HCT116 (cell line): ENCODE measurements at regions not wholly inside any gene's neighbourhood (a gene's known extent, or its start where the extent isn't known, plus 50 kb on each side); places are given as distances from the start of the nearest gene placed in this dataset.

Experiments
- ATAC-seq: fragments of 200-7000 bp; cut with Tn5 transposase; 2 replicates; pipeline ENCODE4 v1.9.1; 2020; ENCODE audit warnings: mild to moderate bottlenecking, moderate library complexity
- BruUV-seq: library from RNA; stranded (reverse); fragments of 400-500 nt; replicated peaks from 2 replicates; lab custom pipeline; 2021; lab: Mats Ljungman, UMichigan
- CTCF ChIA-PET: fragments of 300-600 bp; sonication (Branson Sonifier 250); formaldehyde crosslinking; loops from one replicate; lab custom pipeline; 2021; ENCODE audit warnings: antibody characterized with exemption; lab: Charles Lee
- POLR2A ChIA-PET: fragments of 300-600, 350-600 bp; sonication (Branson Sonifier 250); formaldehyde crosslinking; loops from one replicate; lab custom pipeline; 2021; ENCODE audit warnings: antibody characterized with exemption; lab: Charles Lee
- RAD21 ChIA-PET, 2 experiments: fragments of 300-600 bp; sonication (Branson Sonifier 250); formaldehyde crosslinking; loops; one replicate each; lab custom pipeline; 2023; ENCODE audit warnings: low total read pairs in 2 of 2; ENCODE audit not compliant: uncharacterized antibody in 2 of 2, unreplicated experiment in 2 of 2, low non-redundant PET in 1 of 2; lab: Charles Lee
- DNase-seq: peaks from one replicate; pipeline ENCODE4 v3.0.0-alpha.2; 2010; ENCODE audit warnings: low read depth, low spot score
- H2AFZ ChIP-seq: fragments of 200-600 bp; shearing (Covaris generic), sonication (generic); 2 replicates; pipeline ENCODE4 v1.6.1; 2017; ENCODE audit warnings: low read depth, mixed run types, mixed read lengths, antibody characterized with exemption, low read length; ENCODE audit not compliant: poor library complexity, severe bottlenecking
- H3K27ac ChIP-seq: 2 replicates; pipeline ENCODE4 v1.5.1; 2012; ENCODE audit warnings: low read depth, low read length
- H3K27me3 ChIP-seq: fragments of 200-600 bp; sonication (generic); 2 replicates; pipeline ENCODE4 v1.6.1; 2016; ENCODE audit warnings: mixed run types, low read length, mixed read lengths; ENCODE audit not compliant: insufficient read depth
- H3K36me3 ChIP-seq, 2 experiments: fragments of 200-500 bp in 1 of 2; fragments of 200-600 bp in 1 of 2; sonication (Bioruptor generic) in 1 of 2; sonication (generic) in 1 of 2; 2 replicates each; pipeline versions ENCODE4 v1.5.1 to v1.6.1; 2014 to 2016; ENCODE audit warnings: low read length in 2 of 2, inconsistent platforms in 1 of 2, mixed read lengths in 1 of 2, mixed run types in 1 of 2; ENCODE audit not compliant: insufficient read depth in 2 of 2, control insufficient read depth in 1 of 2
- H3K4me1 ChIP-seq, 2 experiments: fragments of 200-600 bp in 1 of 2; sonication (generic) in 1 of 2; 2 replicates each; pipeline versions ENCODE4 v1.5.1 to v1.6.1; 2012 to 2017; ENCODE audit warnings: low read length in 2 of 2, inconsistent platforms in 1 of 2, mild to moderate bottlenecking in 1 of 2, mixed read lengths in 1 of 2, mixed run types in 1 of 2, moderate library complexity in 1 of 2; ENCODE audit not compliant: insufficient read depth in 2 of 2, control insufficient read depth in 1 of 2
- H3K4me2 ChIP-seq: fragments of 200-600 bp; sonication (generic); 2 replicates; pipeline ENCODE4 v1.6.1; 2017; ENCODE audit warnings: mixed run types, low read length, mixed read lengths
- H3K4me3 ChIP-seq, 2 experiments: fragments of 200-600 bp in 1 of 2; sonication (generic) in 1 of 2; replicated peaks in 1 of 2; 2 replicates each; pipeline ENCODE4 v1.5.1; 2011 to 2016; ENCODE audit warnings: low read length in 2 of 2, control low read depth in 1 of 2, low read depth in 1 of 2, mild to moderate bottlenecking in 1 of 2, mixed read lengths in 1 of 2, mixed run types in 1 of 2
- H3K79me2 ChIP-seq: fragments of 200-600 bp; sonication (generic); 2 replicates; pipeline ENCODE4 v1.6.1; 2017; ENCODE audit warnings: mild to moderate bottlenecking, mixed run types, low read length, moderate library complexity, mixed read lengths; ENCODE audit not compliant: insufficient read depth
- H3K9ac ChIP-seq: fragments of 200-600 bp; sonication (generic); 2 replicates; pipeline ENCODE4 v1.6.1; 2016; ENCODE audit warnings: low read length, mixed read lengths
- H3K9me2 ChIP-seq: fragments of 200-600 bp; sonication (generic), shearing (Covaris generic); 2 replicates; pipeline ENCODE4 v1.6.1; 2017; ENCODE audit warnings: mixed run types, mild to moderate bottlenecking, moderate library complexity; ENCODE audit not compliant: insufficient read depth
- H3K9me3 ChIP-seq, 2 experiments: fragments of 200-500 bp in 1 of 2; fragments of 200-600 bp in 1 of 2; sonication (Bioruptor generic) in 1 of 2; sonication (generic) in 1 of 2; 2 replicates each; pipeline ENCODE4 v1.6.1; 2014 to 2017; ENCODE audit warnings: low read length in 2 of 2, mixed read lengths in 2 of 2, inconsistent platforms in 1 of 2, low read depth in 1 of 2, mild to moderate bottlenecking in 1 of 2, mixed run types in 1 of 2, moderate library complexity in 1 of 2; ENCODE audit not compliant: control insufficient read depth in 1 of 2, insufficient read depth in 1 of 2
- H4K20me1 ChIP-seq: fragments of 200-600 bp; sonication (generic), shearing (Covaris generic); 2 replicates; pipeline ENCODE4 v1.6.1; 2017; ENCODE audit warnings: mixed run types, mild to moderate bottlenecking, moderate library complexity; ENCODE audit not compliant: insufficient read depth
- ATF3 ChIP-seq: IDR thresholded peaks from 2 replicates; pipeline ENCODE4 v1.6.1; 2012
- CBX3 ChIP-seq: IDR thresholded peaks from 2 replicates; pipeline ENCODE4 v1.6.1; 2012; ENCODE audit warnings: low read depth
- ELF1 ChIP-seq: IDR thresholded peaks from 2 replicates; pipeline ENCODE4 v1.6.1; 2012; ENCODE audit warnings: low read depth, borderline replicate concordance
- EZH2 ChIP-seq: fragments of 200-600 bp; sonication (generic); IDR thresholded peaks from 2 replicates; pipeline ENCODE4 v1.6.1; 2017; ENCODE audit warnings: antibody characterized with exemption, mixed run types
- EZH2phosphoT487 ChIP-seq: fragments of 200-600 bp; IDR thresholded peaks from 2 replicates; pipeline ENCODE4 v1.6.1; 2018; ENCODE audit warnings: antibody characterized with exemption, borderline replicate concordance
- FOSL1 ChIP-seq: IDR thresholded peaks from 2 replicates; pipeline ENCODE4 v1.6.1; 2012; ENCODE audit warnings: low read depth
- JUND ChIP-seq: IDR thresholded peaks from 2 replicates; pipeline ENCODE4 v1.6.1; 2012
- MAX ChIP-seq: IDR thresholded peaks from 2 replicates; pipeline ENCODE4 v1.6.1; 2012
- SP1 ChIP-seq: IDR thresholded peaks from 2 replicates; pipeline ENCODE4 v1.6.1; 2012; ENCODE audit warnings: low read depth
- SRF ChIP-seq: IDR thresholded peaks from 2 replicates; pipeline ENCODE4 v1.6.1; 2012; ENCODE audit warnings: low read depth
- ZFX ChIP-seq: fragments of 450-650 bp; IDR thresholded peaks from 2 replicates; pipeline ENCODE4 v1.6.1; 2017
- ZNF274 ChIP-seq: fragments of 200-500 bp; sonication (Bioruptor generic); IDR thresholded peaks from 2 replicates; pipeline ENCODE4 v1.6.1; 2014; ENCODE audit warnings: mild to moderate bottlenecking, low read depth, low read length, inconsistent platforms
- intact Hi-C: fragments of 100-400 bp; cut with micrococcal nuclease; formaldehyde crosslinking; loops from 2 replicates; pipeline ENCODE4 v1.10.0; 2022
- TF ChIP-seq, protein P1 (sequence below): IDR thresholded peaks from 2 replicates; pipeline ENCODE4 v1.6.1; 2011; ENCODE audit warnings: mild to moderate bottlenecking, low read length, moderate library complexity; ENCODE audit not compliant: insufficient replicate concordance; ENCODE audit errors: extremely low read depth
- TF ChIP-seq, protein P2 (sequence below), 3 experiments: fragments of 200-600 bp in 1 of 3; sonication (generic) in 1 of 3; IDR thresholded peaks in 2 of 3; conservative IDR thresholded peaks in 1 of 3; 2 replicates each; pipeline ENCODE4 v1.5.1; 2012 to 2017; ENCODE audit warnings: low read depth in 2 of 3, low read length in 2 of 3, antibody characterized with exemption in 1 of 3, borderline replicate concordance in 1 of 3, control low read depth in 1 of 3, mild to moderate bottlenecking in 1 of 3, mixed read lengths in 1 of 3, mixed run types in 1 of 3, moderate library complexity in 1 of 3; ENCODE audit not compliant: insufficient read depth in 1 of 3

GRCh38 chr7:24346716-24347115, 62.7 kb downstream of the NPY start (continued):
- no peak for TF ChIP-seq FOSL1
- TF ChIP-seq ZNF274: no peak

- H3K79me2 ChIP-seq: no peaks in the 10 kb centered on the region
- DNase-seq: no peak
- no peak for TF ChIP-seq FOSL1
- no peak for TF ChIP-seq ZFX
- TF ChIP-seq EZH2phosphoT487: no peak
- no peak for TF ChIP-seq SP1
- TF ChIP-seq JUND: no peak
- TF ChIP-seq, protein P1, sequence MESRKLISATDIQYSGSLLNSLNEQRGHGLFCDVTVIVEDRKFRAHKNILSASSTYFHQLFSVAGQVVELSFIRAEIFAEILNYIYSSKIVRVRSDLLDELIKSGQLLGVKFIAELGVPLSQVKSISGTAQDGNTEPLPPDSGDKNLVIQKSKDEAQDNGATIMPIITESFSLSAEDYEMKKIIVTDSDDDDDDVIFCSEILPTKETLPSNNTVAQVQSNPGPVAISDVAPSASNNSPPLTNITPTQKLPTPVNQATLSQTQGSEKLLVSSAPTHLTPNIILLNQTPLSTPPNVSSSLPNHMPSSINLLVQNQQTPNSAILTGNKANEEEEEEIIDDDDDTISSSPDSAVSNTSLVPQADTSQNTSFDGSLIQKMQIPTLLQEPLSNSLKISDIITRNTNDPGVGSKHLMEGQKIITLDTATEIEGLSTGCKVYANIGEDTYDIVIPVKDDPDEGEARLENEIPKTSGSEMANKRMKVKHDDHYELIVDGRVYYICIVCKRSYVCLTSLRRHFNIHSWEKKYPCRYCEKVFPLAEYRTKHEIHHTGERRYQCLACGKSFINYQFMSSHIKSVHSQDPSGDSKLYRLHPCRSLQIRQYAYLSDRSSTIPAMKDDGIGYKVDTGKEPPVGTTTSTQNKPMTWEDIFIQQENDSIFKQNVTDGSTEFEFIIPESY: no peak
- RAD21 ChIA-PET: no interaction called here
- H4K20me1 ChIP-seq: no peaks in the 10 kb centered on the region
- BruUV-seq: no TSS peak
- H3K9me3 ChIP-seq: no peaks in the 10 kb centered on the region
- H3K9me2 ChIP-seq: no peaks in the 10 kb centered on the region
- H2AFZ ChIP-seq: no peak overlapping the region
- H3K9ac ChIP-seq: no peak overlapping the region
- POLR2A ChIA-PET: no interaction called here
- no peaks in the 10 kb centered on the region for H3K36me3 ChIP-seq
- ATAC-seq: no peak
- intact Hi-C loops: no loop called here
- no peaks in the 10 kb centered on the region for H3K4me1 ChIP-seq
- CTCF ChIA-PET: no interaction called here
- no peaks in the 10 kb centered on the region for H3K27me3 ChIP-seq
- no peak overlapping the region for H3K4me3 ChIP-seq
- H3K27ac ChIP-seq: no peak overlapping the region
- no peak overlapping the region for H3K4me2 ChIP-seq
Observed at GRCh38 chr7:24349339-24349738, 65.3 kb downstream of the NPY start.

DNA sequence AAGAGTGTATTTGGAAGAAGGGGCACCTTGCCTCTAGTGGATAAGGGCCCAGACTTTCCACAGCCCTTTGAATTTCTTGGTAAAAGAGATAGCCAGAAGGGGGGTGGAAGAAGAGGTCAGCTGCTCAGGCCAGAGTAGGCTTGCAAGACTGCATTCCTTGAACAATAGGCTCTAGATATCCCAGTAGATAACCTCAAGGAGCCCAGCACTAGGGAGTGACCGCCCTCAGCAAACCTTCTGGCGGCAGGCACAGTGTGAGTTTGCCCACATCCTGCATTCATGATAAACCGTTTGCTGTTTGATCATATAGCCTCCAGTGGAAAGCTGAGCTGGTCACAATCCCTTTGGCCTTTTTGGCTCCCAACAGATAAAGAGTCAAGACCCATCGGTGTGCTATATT, 70.5 kb downstream of the NPY start:
- Histone ChIP-seq H3K27me3 (no peaks in the 10 kb centered on the region), H3K27ac (no peak overlapping the region), H3K4me1 (no peaks in the 10 kb centered on the region), H2AFZ (no peak overlapping the region), H3K9ac (no peak overlapping the region), H3K79me2 (no peaks in the 10 kb centered on the region), H3K9me3 (no peaks in the 10 kb centered on the region), H3K36me3 (no peaks in the 10 kb centered on the region), H3K4me2 (no peak overlapping the region), H3K4me3 (no peak overlapping the region), H4K20me1 (no peaks in the 10 kb centered on the region), H3K9me2 (no peaks in the 10 kb centered on the region)
- no peak for DNase-seq
- no peak for ATAC-seq
- CTCF ChIA-PET: no interaction called here
- no TSS peak for BruUV-seq
- POLR2A ChIA-PET: no interaction called here
- RAD21 ChIA-PET: no interaction called here
- TF ChIP-seq JUND (no peak), ELF1 (no peak), EZH2phosphoT487 (no peak), MAX (no peak), EZH2 (no peak), SRF (no peak), ZNF274 (no peak), CBX3 (no peak), ATF3 (no peak)
- TF ChIP-seq, protein P2, sequence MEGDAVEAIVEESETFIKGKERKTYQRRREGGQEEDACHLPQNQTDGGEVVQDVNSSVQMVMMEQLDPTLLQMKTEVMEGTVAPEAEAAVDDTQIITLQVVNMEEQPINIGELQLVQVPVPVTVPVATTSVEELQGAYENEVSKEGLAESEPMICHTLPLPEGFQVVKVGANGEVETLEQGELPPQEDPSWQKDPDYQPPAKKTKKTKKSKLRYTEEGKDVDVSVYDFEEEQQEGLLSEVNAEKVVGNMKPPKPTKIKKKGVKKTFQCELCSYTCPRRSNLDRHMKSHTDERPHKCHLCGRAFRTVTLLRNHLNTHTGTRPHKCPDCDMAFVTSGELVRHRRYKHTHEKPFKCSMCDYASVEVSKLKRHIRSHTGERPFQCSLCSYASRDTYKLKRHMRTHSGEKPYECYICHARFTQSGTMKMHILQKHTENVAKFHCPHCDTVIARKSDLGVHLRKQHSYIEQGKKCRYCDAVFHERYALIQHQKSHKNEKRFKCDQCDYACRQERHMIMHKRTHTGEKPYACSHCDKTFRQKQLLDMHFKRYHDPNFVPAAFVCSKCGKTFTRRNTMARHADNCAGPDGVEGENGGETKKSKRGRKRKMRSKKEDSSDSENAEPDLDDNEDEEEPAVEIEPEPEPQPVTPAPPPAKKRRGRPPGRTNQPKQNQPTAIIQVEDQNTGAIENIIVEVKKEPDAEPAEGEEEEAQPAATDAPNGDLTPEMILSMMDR (IDR thresholded peaks at IDR 0.05 in 2 of 3, conservative IDR thresholded peaks at IDR 0.05 in 1 of 3; ENCODE audit: borderline replicate concordance in 1 of 3, insufficient read depth in 1 of 3, low read depth in 2 of 3, low read length in 2 of 3): no peak
- intact Hi-C loops: no loop called here
